HepG2 (cell line): ENCODE measurements at regions not wholly inside any gene's neighbourhood (a gene's known extent, or its start where the extent isn't known, plus 50 kb on each side); places are given as distances from the start of the nearest gene placed in this dataset.

ENCODE experiments used
- ARID3A ChIP-seq: IDR thresholded peaks from 2 replicates; pipeline ENCODE4 v1.6.1; 2012; ENCODE audit warnings: low read depth, low read length, improper control_type of control experiment
- EP300 ChIP-seq, 3 experiments: sonication (generic) in 1 of 3; formaldehyde crosslinking in 1 of 3; IDR thresholded peaks; 2 replicates each; pipeline versions ENCODE4 v1.5.1 to v1.6.1; 2011 to 2020; ENCODE audit warnings: low read depth in 2 of 3, low read length in 2 of 3, borderline replicate concordance in 1 of 3, improper control_type of control experiment in 1 of 3, mild to moderate bottlenecking in 1 of 3, missing genetic modification reagents in 1 of 3, moderate library complexity in 1 of 3
- FOSL2 ChIP-seq: sonication (generic); formaldehyde crosslinking; IDR thresholded peaks from 2 replicates; pipeline ENCODE4 v1.4.0; 2020; ENCODE audit warnings: missing genetic modification reagents
- ISX ChIP-seq: sonication (generic); formaldehyde crosslinking; conservative IDR thresholded peaks from 2 replicates; pipeline ENCODE4 v1.5.0; 2020; ENCODE audit warnings: missing genetic modification reagents
- KLF16 ChIP-seq, 2 experiments: sonication (generic) in 1 of 2; formaldehyde crosslinking in 1 of 2; IDR thresholded peaks; 2 replicates each; pipeline versions ENCODE4 v1.6.1 to v1.8.0; 2016 to 2023; ENCODE audit warnings: missing genetic modification reagents in 2 of 2, missing compliant biosample characterization in 1 of 2
- NFKBIZ ChIP-seq: IDR thresholded peaks from 2 replicates; pipeline ENCODE4 v1.6.1; 2018; ENCODE audit warnings: missing genetic modification reagents, missing compliant biosample characterization
- RARA ChIP-seq: IDR thresholded peaks from 2 replicates; pipeline ENCODE4 v1.6.1; 2016; ENCODE audit warnings: missing genetic modification reagents, missing compliant biosample characterization
- RERE ChIP-seq: IDR thresholded peaks from 2 replicates; pipeline ENCODE4 v1.6.1; 2016; ENCODE audit warnings: low read depth, missing genetic modification reagents, missing compliant biosample characterization
- ZNF3 ChIP-seq: IDR thresholded peaks from 2 replicates; pipeline ENCODE4 v1.7.0; 2017; ENCODE audit warnings: inconsistent platforms
- ZNF318 ChIP-seq: sonication (generic); formaldehyde crosslinking; IDR thresholded peaks from 2 replicates; pipeline ENCODE4 v1.4.0; 2020; ENCODE audit warnings: mild to moderate bottlenecking, missing genetic modification reagents
- ZNF556 ChIP-seq: sonication (generic); formaldehyde crosslinking; IDR thresholded peaks from 2 replicates; pipeline ENCODE4 v1.4.0; 2020; ENCODE audit warnings: mild to moderate bottlenecking, missing genetic modification reagents, borderline replicate concordance
- ZNF678 ChIP-seq: sonication (generic); formaldehyde crosslinking; IDR thresholded peaks from 2 replicates; pipeline ENCODE4 v1.4.0; 2020; ENCODE audit warnings: mild to moderate bottlenecking, missing genetic modification reagents
- ZNF777 ChIP-seq: sonication (generic); formaldehyde crosslinking; IDR thresholded peaks from 2 replicates; pipeline ENCODE4 v1.4.0; 2020; ENCODE audit warnings: missing genetic modification reagents
- ZSCAN12 ChIP-seq: sonication (generic); formaldehyde crosslinking; IDR thresholded peaks from 2 replicates; pipeline ENCODE4 v1.9.0; 2021; ENCODE audit warnings: mild to moderate bottlenecking, missing genetic modification reagents

- TF ChIP-seq RERE (CRISPR knock-in tag) (no peak), EP300 (IDR thresholded peaks at IDR 0.05; ENCODE audit: low read depth in 2 of 2, low read length in 2 of 2) (0 out of 4 replicates have a peak, but pooled peaks of 1 of the 2 experiments have one; percentile 10), EP300 (CRISPR knock-in tag; IDR thresholded peaks at IDR 0.05; ENCODE audit: borderline replicate concordance) (no peak), ZNF678 (CRISPR knock-in tag) (no peak), ZNF777 (CRISPR knock-in tag) (no peak), FOSL2 (peak; percentile 85), ISX (CRISPR knock-in tag) (no peak), RARA (CRISPR knock-in tag) (peak; percentile 7; the same call in 1 of the 2 replicates), ZNF3 (CRISPR knock-in tag) (no peak), NFKBIZ (CRISPR knock-in tag) (no peak), ZNF556 (CRISPR knock-in tag) (no peak), ARID3A (peak; percentile 22; the same call in 1 of the 2 replicates), ZNF318 (CRISPR knock-in tag) (no peak), ZSCAN12 (CRISPR knock-in tag) (no peak), KLF16 (CRISPR knock-in tag; IDR thresholded peaks at IDR 0.05) (0 out of 4 replicates have a peak, but pooled peaks of 1 of the 2 experiments have one; percentile 20)
These were observed 53.6 kb upstream of the NT5E start (continued) for GRCh38 chr6:85396159-85396808.
